ENCODE measurements at regions not wholly inside any gene's neighbourhood (a gene's known extent, or its start where the extent isn't known, plus 50 kb on each side); places are given as distances from the start of the nearest gene placed in this dataset.

- TF ChIP-seq, protein P1, sequence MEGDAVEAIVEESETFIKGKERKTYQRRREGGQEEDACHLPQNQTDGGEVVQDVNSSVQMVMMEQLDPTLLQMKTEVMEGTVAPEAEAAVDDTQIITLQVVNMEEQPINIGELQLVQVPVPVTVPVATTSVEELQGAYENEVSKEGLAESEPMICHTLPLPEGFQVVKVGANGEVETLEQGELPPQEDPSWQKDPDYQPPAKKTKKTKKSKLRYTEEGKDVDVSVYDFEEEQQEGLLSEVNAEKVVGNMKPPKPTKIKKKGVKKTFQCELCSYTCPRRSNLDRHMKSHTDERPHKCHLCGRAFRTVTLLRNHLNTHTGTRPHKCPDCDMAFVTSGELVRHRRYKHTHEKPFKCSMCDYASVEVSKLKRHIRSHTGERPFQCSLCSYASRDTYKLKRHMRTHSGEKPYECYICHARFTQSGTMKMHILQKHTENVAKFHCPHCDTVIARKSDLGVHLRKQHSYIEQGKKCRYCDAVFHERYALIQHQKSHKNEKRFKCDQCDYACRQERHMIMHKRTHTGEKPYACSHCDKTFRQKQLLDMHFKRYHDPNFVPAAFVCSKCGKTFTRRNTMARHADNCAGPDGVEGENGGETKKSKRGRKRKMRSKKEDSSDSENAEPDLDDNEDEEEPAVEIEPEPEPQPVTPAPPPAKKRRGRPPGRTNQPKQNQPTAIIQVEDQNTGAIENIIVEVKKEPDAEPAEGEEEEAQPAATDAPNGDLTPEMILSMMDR (IDR thresholded peaks at IDR 0.05) = no peak
- no peak for TF ChIP-seq POLR2A (IDR thresholded peaks at IDR 0.05)
Observed at GRCh38 chr5:26492906-26493459, 545.4 kb downstream of the CDH9 start.

Data from heart left ventricle (tissue), 13 donors.